ENCODE measurements at regions not wholly inside any gene's neighbourhood (a gene's known extent, or its start where the extent isn't known, plus 50 kb on each side); places are given as distances from the start of the nearest gene placed in this dataset.
A peak's percentile ranks its signal among the peaks of the same experiment; 100 is the strongest.

GRCh38 chr14:22311636-22312035 lies 277.4 kb downstream of the DAD1 start:
- peak overlapping the region in 1 of 2 donors; percentile 15 for H3K27ac Mint-ChIP-seq
- no peaks in the 10 kb centered on the region for H3K36me3 Mint-ChIP-seq
- H3K4me1 ChIP-seq (ENCODE audit: control insufficient read depth in 1 of 2, extremely low read depth in 1 of 2, insufficient read depth in 2 of 2, low read length in 2 of 2), result no peaks in the 10 kb centered on the region
- CTCF ChIA-PET, result no interaction called here
- no peaks in the 10 kb centered on the region for H3K27me3 ChIP-seq (replicated peaks in 1 of 2; ENCODE audit: control insufficient read depth in 2 of 2, extremely low read depth in 1 of 2, insufficient read depth in 2 of 2, low read length in 1 of 2)
- H3K4me3 ChIP-seq (ENCODE audit: control insufficient read depth in 1 of 2, extremely low read depth in 1 of 2, low read length in 1 of 2), result no peak overlapping the region
- no peak overlapping the region for H3K4me3 Mint-ChIP-seq
- no peaks in the 10 kb centered on the region for H3K27me3 Mint-ChIP-seq
- no peaks in the 10 kb centered on the region for H3K36me3 ChIP-seq (ENCODE audit: control insufficient read depth in 2 of 2, extremely low read depth in 1 of 2, insufficient read depth in 1 of 2, low read length in 1 of 2)
- H3K4me1 Mint-ChIP-seq, result no peaks in the 10 kb centered on the region
- H3K27ac ChIP-seq (ENCODE audit: low read length), result no peak overlapping the region
- POLR2A ChIA-PET, result no interaction called here
- no peaks in the 10 kb centered on the region for H3K9me3 Mint-ChIP-seq
- H3K9me3 ChIP-seq, result no peaks in the 10 kb centered on the region
- no CpG with 5 or more reads among the region's 1 CpG for WGBS (ENCODE audit: insufficient coverage)
- DNase-seq, result no peak
- no peak for ATAC-seq (replicated peaks in 1 of 4)

DNA sequence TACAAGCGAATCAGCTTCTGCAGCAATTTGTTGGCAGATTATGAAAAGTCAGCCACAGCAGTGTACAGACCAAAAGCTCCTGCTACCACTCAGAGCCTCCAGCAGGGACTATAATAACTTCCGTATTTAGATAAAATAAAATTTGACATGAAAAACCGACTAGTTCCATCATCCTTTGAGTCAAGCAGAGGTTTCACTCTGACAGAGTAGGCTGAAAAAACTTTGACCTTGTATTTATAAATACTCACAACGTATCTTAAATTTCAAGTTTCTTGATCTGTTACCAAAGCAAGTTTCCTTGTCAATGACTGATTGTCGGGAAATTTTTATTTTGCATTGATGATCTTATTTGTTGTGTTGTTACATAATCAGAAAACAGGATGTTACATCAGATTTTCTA lies 283.4 kb downstream of the DAD1 start:
- Histone ChIP-seq H3K27ac (ENCODE audit: low read length) (no peak overlapping the region), H3K4me1 (ENCODE audit: control insufficient read depth in 1 of 2, extremely low read depth in 1 of 2, insufficient read depth in 2 of 2, low read length in 2 of 2) (no peaks in the 10 kb centered on the region), H3K36me3 (ENCODE audit: control insufficient read depth in 2 of 2, extremely low read depth in 1 of 2, insufficient read depth in 1 of 2, low read length in 1 of 2) (no peaks in the 10 kb centered on the region), H3K4me3 (ENCODE audit: control insufficient read depth in 1 of 2, extremely low read depth in 1 of 2, low read length in 1 of 2) (no peak overlapping the region), H3K9me3 (no peaks in the 10 kb centered on the region), H3K27me3 (replicated peaks in 1 of 2; ENCODE audit: control insufficient read depth in 2 of 2, extremely low read depth in 1 of 2, insufficient read depth in 2 of 2, low read length in 1 of 2) (no peaks in the 10 kb centered on the region)
- Mint-ChIP-seq H3K9me3 (no peaks in the 10 kb centered on the region), H3K36me3 (no peaks in the 10 kb centered on the region), H3K4me3 (no peak overlapping the region), H3K27ac (peak overlapping the region in 1 of 2 donors; percentile 34), H3K27me3 (no peaks in the 10 kb centered on the region), H3K4me1 (no peaks in the 10 kb centered on the region)
- POLR2A ChIA-PET, result no interaction called here
- peak in 1 of 35 experiments; percentile 1 for DNase-seq
- peak in 1 of 4 experiments; percentile 45 for ATAC-seq (replicated peaks in 1 of 4)
- CTCF ChIA-PET, result no interaction called here
- WGBS (ENCODE audit: insufficient coverage), result no CpG with 5 or more reads among the region's 5 CpGs

- H3K27ac Mint-ChIP-seq, result no peak overlapping the region
- H3K27ac ChIP-seq (ENCODE audit: low read length), result no peak overlapping the region
Measured at GRCh38 chr14:22304326-22304725, 284.7 kb downstream of the DAD1 start.

DNA sequence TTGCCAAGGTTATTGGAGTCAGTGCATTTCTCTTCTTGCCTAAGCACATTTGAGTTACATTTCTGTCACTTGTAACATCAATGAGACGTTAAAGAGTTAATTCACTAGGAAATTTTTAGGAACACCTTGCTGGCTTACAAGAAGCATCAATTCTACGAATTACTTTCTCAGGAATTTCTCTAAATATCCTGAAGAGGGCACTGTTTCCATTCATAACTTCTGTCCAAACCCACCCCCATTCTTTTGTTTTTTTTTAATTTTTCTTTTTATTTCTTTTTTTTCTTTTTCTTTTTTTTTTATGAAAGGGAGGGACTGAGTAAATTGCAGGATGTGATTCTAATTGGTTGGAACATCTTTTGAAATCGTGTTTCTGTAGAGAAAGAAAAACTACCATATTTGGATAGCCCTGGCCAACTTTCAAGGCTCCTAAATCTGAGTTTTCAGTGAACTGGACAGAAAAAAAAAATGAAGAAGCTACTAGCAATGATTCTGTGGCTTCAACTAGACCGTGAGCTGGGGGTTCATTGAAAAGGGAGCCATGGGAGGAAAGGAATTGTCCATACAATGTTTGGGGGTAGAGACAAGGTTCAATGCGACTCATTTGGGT lies 285.3 kb downstream of the DAD1 start:
- H3K27me3 ChIP-seq (replicated peaks in 1 of 2; ENCODE audit: control insufficient read depth in 2 of 2, extremely low read depth in 1 of 2, insufficient read depth in 2 of 2, low read length in 1 of 2), result no peaks in the 10 kb centered on the region
- H3K36me3 ChIP-seq (ENCODE audit: control insufficient read depth in 2 of 2, extremely low read depth in 1 of 2, insufficient read depth in 1 of 2, low read length in 1 of 2), result no peaks in the 10 kb centered on the region
- ChIA-PET POLR2A (no interaction called here), CTCF (no interaction called here)
- peak overlapping the region in 1 of 2 donors; percentile 12 for H3K4me3 ChIP-seq (ENCODE audit: control insufficient read depth in 1 of 2, extremely low read depth in 1 of 2, low read length in 1 of 2)
- DNase-seq (peak in 1 of 35 experiments; percentile 15), ATAC-seq (replicated peaks in 1 of 4) (peak in 1 of 4 experiments; percentile 24)
- Mint-ChIP-seq H3K4me3 (peak overlapping the region; percentile 51 to 66 (median 61)), H3K36me3 (no peaks in the 10 kb centered on the region), H3K27me3 (no peaks in the 10 kb centered on the region), H3K9me3 (no peaks in the 10 kb centered on the region), H3K4me1 (no peaks in the 10 kb centered on the region), H3K27ac (peak overlapping the region in 1 of 2 donors; percentile 69)
- no peak overlapping the region for H3K27ac ChIP-seq (ENCODE audit: low read length)
- H3K4me1 ChIP-seq (ENCODE audit: control insufficient read depth in 1 of 2, extremely low read depth in 1 of 2, insufficient read depth in 2 of 2, low read length in 2 of 2), result no peaks in the 10 kb centered on the region
- WGBS (ENCODE audit: insufficient coverage), result no CpG with 5 or more reads among the region's 5 CpGs
- no peaks in the 10 kb centered on the region for H3K9me3 ChIP-seq

More at GRCh38 chr14:22304326-22304725, 284.7 kb downstream of the DAD1 start:
- Mint-ChIP-seq H3K9me3 (no peaks in the 10 kb centered on the region), H3K4me3 (peak overlapping the region; percentile 51 to 66 (median 61)), H3K4me1 (no peaks in the 10 kb centered on the region), H3K27me3 (no peaks in the 10 kb centered on the region), H3K36me3 (no peaks in the 10 kb centered on the region)
- CTCF ChIA-PET, result no interaction called here
- no CpG with 5 or more reads among the region's 6 CpGs for WGBS (ENCODE audit: insufficient coverage)
- POLR2A ChIA-PET, result no interaction called here
- ATAC-seq (replicated peaks in 1 of 4) (no peak), DNase-seq (no peak)
- no peaks in the 10 kb centered on the region for H3K4me1 ChIP-seq (ENCODE audit: control insufficient read depth in 1 of 2, extremely low read depth in 1 of 2, insufficient read depth in 2 of 2, low read length in 2 of 2)
- no peaks in the 10 kb centered on the region for H3K36me3 ChIP-seq (ENCODE audit: control insufficient read depth in 2 of 2, extremely low read depth in 1 of 2, insufficient read depth in 1 of 2, low read length in 1 of 2)
- peak overlapping the region in 1 of 2 donors; percentile 12 for H3K4me3 ChIP-seq (ENCODE audit: control insufficient read depth in 1 of 2, extremely low read depth in 1 of 2, low read length in 1 of 2)
- H3K27me3 ChIP-seq (replicated peaks in 1 of 2; ENCODE audit: control insufficient read depth in 2 of 2, extremely low read depth in 1 of 2, insufficient read depth in 2 of 2, low read length in 1 of 2), result no peaks in the 10 kb centered on the region
- no peaks in the 10 kb centered on the region for H3K9me3 ChIP-seq

DNA sequence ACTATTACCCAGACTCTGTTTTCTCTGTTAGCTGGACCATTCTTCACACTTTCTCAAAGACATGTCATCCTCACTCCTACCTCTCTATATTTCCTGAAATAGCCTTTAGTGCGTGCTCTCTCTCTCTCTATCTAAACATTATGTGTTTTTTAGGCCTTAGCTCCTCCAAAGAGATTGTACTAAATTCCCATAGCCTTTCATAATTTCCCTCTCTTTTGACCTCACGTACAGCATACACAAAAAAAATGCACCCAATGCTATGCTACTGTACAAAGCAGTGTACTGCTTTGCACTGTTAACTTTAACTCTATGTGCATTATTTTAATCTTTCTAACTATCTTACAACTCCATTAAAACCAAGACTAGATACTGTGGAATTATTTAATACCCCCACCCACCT lies 288.4 kb downstream of the DAD1 start:
- no peaks in the 10 kb centered on the region for H3K4me1 Mint-ChIP-seq

DNA sequence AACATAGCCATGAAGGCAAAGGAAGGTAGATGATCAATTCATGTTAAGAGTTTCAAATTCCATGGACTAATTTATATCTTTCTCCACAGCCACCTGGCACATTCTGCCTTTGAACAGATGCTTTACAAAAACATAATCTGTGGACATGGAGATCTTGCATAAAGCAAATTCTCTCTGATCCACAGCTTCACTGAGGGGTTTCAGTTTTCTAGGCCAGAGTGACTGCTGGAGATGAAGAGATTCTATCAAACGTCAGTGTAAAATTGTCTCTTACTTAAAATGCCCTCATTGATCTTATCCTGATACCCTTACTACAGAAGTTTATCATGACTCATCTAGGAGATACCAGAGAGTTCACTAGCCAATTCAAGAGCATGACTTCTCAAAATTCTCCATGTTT lies 291.6 kb downstream of the DAD1 start:
- Histone ChIP-seq H3K27ac (ENCODE audit: low read length) (no peak overlapping the region), H3K9me3 (no peaks in the 10 kb centered on the region), H3K27me3 (replicated peaks in 1 of 2; ENCODE audit: control insufficient read depth in 2 of 2, extremely low read depth in 1 of 2, insufficient read depth in 2 of 2, low read length in 1 of 2) (no peaks in the 10 kb centered on the region), H3K4me3 (ENCODE audit: control insufficient read depth in 1 of 2, extremely low read depth in 1 of 2, low read length in 1 of 2) (no peak overlapping the region), H3K4me1 (ENCODE audit: control insufficient read depth in 1 of 2, extremely low read depth in 1 of 2, insufficient read depth in 2 of 2, low read length in 2 of 2) (no peaks in the 10 kb centered on the region), H3K36me3 (ENCODE audit: control insufficient read depth in 2 of 2, extremely low read depth in 1 of 2, insufficient read depth in 1 of 2, low read length in 1 of 2) (no peaks in the 10 kb centered on the region)
- POLR2A ChIA-PET, result no interaction called here
- CTCF ChIA-PET, result no interaction called here
- no peaks in the 10 kb centered on the region for H3K27me3 Mint-ChIP-seq
- no CpG with 5 or more reads among the region's 1 CpG for WGBS (ENCODE audit: insufficient coverage)
- no peaks in the 10 kb centered on the region for H3K4me1 Mint-ChIP-seq
- no peak for DNase-seq
- no peaks in the 10 kb centered on the region for H3K36me3 Mint-ChIP-seq
- no peak overlapping the region for H3K27ac Mint-ChIP-seq
- no peaks in the 10 kb centered on the region for H3K9me3 Mint-ChIP-seq
- H3K4me3 Mint-ChIP-seq, result no peak overlapping the region
- no peak for ATAC-seq (replicated peaks in 1 of 4)

More for the DNA sequence above, 288.4 kb downstream of the DAD1 start:
- Mint-ChIP-seq H3K4me3 (no peak overlapping the region), H3K27me3 (no peaks in the 10 kb centered on the region), H3K27ac (no peak overlapping the region), H3K36me3 (no peaks in the 10 kb centered on the region), H3K9me3 (no peaks in the 10 kb centered on the region)
- ATAC-seq (replicated peaks in 1 of 4) (no peak), DNase-seq (no peak)
- no peaks in the 10 kb centered on the region for H3K36me3 ChIP-seq (ENCODE audit: control insufficient read depth in 2 of 2, extremely low read depth in 1 of 2, insufficient read depth in 1 of 2, low read length in 1 of 2)
- H3K27me3 ChIP-seq (replicated peaks in 1 of 2; ENCODE audit: control insufficient read depth in 2 of 2, extremely low read depth in 1 of 2, insufficient read depth in 2 of 2, low read length in 1 of 2), result no peaks in the 10 kb centered on the region
- WGBS (ENCODE audit: insufficient coverage), result no CpG with 5 or more reads among the region's 2 CpGs
- no peaks in the 10 kb centered on the region for H3K4me1 ChIP-seq (ENCODE audit: control insufficient read depth in 1 of 2, extremely low read depth in 1 of 2, insufficient read depth in 2 of 2, low read length in 2 of 2)
- POLR2A ChIA-PET, result no interaction called here
- no peak overlapping the region for H3K4me3 ChIP-seq (ENCODE audit: control insufficient read depth in 1 of 2, extremely low read depth in 1 of 2, low read length in 1 of 2)
- CTCF ChIA-PET, result no interaction called here
- no peak overlapping the region for H3K27ac ChIP-seq (ENCODE audit: low read length)
- H3K9me3 ChIP-seq, result no peaks in the 10 kb centered on the region

DNA sequence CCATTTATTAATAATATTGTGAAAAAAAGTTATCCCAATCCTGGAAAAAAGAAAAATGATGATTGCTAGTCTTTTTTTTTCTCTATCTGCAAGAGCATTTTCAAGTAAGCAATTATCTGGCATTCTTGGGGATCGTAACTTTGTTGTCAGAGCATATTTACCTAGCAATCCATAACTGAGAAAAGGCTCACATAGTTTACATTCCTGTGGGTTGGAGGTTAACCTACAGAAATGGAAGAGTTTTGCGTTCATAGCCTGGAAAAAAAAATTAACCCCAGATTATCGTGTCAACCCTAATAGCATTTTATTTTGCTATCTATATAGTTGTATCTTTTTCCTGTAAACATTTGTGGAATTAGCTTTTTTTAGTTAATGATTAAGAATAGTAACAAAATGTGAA lies 292.3 kb downstream of the DAD1 start:
- no peak for ATAC-seq (replicated peaks in 1 of 4)
- Histone ChIP-seq H3K4me3 (ENCODE audit: control insufficient read depth in 1 of 2, extremely low read depth in 1 of 2, low read length in 1 of 2) (no peak overlapping the region), H3K27me3 (replicated peaks in 1 of 2; ENCODE audit: control insufficient read depth in 2 of 2, extremely low read depth in 1 of 2, insufficient read depth in 2 of 2, low read length in 1 of 2) (no peaks in the 10 kb centered on the region), H3K27ac (ENCODE audit: low read length) (no peak overlapping the region), H3K4me1 (ENCODE audit: control insufficient read depth in 1 of 2, extremely low read depth in 1 of 2, insufficient read depth in 2 of 2, low read length in 2 of 2) (no peaks in the 10 kb centered on the region), H3K36me3 (ENCODE audit: control insufficient read depth in 2 of 2, extremely low read depth in 1 of 2, insufficient read depth in 1 of 2, low read length in 1 of 2) (no peaks in the 10 kb centered on the region), H3K9me3 (no peaks in the 10 kb centered on the region)
- POLR2A ChIA-PET, result no interaction called here
- H3K36me3 Mint-ChIP-seq, result no peaks in the 10 kb centered on the region
- no peak overlapping the region for H3K27ac Mint-ChIP-seq
- no peaks in the 10 kb centered on the region for H3K27me3 Mint-ChIP-seq
- no peak for DNase-seq
- WGBS (ENCODE audit: insufficient coverage), result no CpG with 5 or more reads among the region's 3 CpGs
- CTCF ChIA-PET, result no interaction called here
- H3K9me3 Mint-ChIP-seq, result no peaks in the 10 kb centered on the region
- H3K4me1 Mint-ChIP-seq, result no peaks in the 10 kb centered on the region
- H3K4me3 Mint-ChIP-seq, result no peak overlapping the region

Data from T-cell (primary cell).